ENCODE measurements at regions not wholly inside any gene's neighbourhood (a gene's known extent, or its start where the extent isn't known, plus 50 kb on each side); places are given as distances from the start of the nearest gene placed in this dataset.

DNA sequence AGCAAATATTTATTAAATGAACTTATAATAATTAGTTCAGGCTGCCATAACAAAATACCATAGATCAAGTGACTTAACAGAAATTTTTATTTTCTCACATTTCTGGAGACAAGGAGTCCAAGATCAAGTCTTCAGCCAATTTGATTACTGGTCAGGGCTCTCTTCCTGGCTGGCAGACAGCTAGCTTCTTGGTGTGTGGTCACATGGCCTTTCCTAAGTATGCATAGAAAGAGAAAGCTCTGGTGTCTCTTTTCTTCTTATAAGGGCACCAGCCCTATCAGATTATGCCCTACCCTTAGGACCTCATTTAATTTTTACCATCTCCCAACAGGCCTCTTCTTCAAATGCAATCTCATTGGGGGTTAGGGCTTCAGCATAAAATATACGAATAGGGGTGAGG is 438.5 kb upstream of the INTU start:
- H3K9me1 ChIP-seq (replicated peaks; ENCODE audit: control insufficient read depth, extremely low read depth, insufficient read depth, low read length), result no peaks in the 10 kb centered on the region
- DNase-seq (ENCODE audit: low read depth, low spot score), result no peak
- POLR2A ChIA-PET, result no interaction called here
- peaks cover 6% of the 10 kb centered on the region for H3K9me3 ChIP-seq (replicated peaks; ENCODE audit: control insufficient read depth, insufficient read depth, low read length)
- no TSS peak for BruUV-seq (replicated peaks)
- H3K4me3 ChIP-seq (replicated peaks in 1 of 3; ENCODE audit: insufficient read depth in 1 of 3, low read depth in 1 of 3, low read length in 3 of 3), result no peak overlapping the region
- no peak overlapping the region for H3K27ac ChIP-seq (ENCODE audit: insufficient read depth, low read depth, low read length)
- dilution Hi-C loops (cut with MboI; ENCODE audit: extremely low pct_ligation_motif_present, low sequenced_read_pairs) (no loop called here), intact Hi-C loops (cut with micrococcal nuclease) (no loop called here)
- FAIRE-seq, result no peak
- H3K9ac ChIP-seq (replicated peaks; ENCODE audit: extremely low read depth, insufficient read depth, low read length), result no peak overlapping the region
- H3K4me1 ChIP-seq (ENCODE audit: control insufficient read depth, extremely low read depth, insufficient read depth, low read length), result no peaks in the 10 kb centered on the region
- no peak for TF ChIP-seq POLR2AphosphoS5 (IDR thresholded peaks at IDR 0.05; ENCODE audit: insufficient read depth, low read depth, low read length)
- TF ChIP-seq, protein P1, sequence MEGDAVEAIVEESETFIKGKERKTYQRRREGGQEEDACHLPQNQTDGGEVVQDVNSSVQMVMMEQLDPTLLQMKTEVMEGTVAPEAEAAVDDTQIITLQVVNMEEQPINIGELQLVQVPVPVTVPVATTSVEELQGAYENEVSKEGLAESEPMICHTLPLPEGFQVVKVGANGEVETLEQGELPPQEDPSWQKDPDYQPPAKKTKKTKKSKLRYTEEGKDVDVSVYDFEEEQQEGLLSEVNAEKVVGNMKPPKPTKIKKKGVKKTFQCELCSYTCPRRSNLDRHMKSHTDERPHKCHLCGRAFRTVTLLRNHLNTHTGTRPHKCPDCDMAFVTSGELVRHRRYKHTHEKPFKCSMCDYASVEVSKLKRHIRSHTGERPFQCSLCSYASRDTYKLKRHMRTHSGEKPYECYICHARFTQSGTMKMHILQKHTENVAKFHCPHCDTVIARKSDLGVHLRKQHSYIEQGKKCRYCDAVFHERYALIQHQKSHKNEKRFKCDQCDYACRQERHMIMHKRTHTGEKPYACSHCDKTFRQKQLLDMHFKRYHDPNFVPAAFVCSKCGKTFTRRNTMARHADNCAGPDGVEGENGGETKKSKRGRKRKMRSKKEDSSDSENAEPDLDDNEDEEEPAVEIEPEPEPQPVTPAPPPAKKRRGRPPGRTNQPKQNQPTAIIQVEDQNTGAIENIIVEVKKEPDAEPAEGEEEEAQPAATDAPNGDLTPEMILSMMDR (IDR thresholded peaks at IDR 0.05; ENCODE audit: extremely low read depth in 1 of 2, insufficient read depth in 1 of 2, low read depth in 1 of 2, low read length in 2 of 2), result no peak
- TF ChIP-seq, protein P2, sequence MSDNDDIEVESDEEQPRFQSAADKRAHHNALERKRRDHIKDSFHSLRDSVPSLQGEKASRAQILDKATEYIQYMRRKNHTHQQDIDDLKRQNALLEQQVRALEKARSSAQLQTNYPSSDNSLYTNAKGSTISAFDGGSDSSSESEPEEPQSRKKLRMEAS (IDR thresholded peaks at IDR 0.05; ENCODE audit: insufficient read depth, insufficient read length), result no peak
- TF ChIP-seq MYC (IDR thresholded peaks at IDR 0.05; ENCODE audit: low read depth, low read length), result no peak
- TF ChIP-seq POLR2A (IDR thresholded peaks at IDR 0.05; ENCODE audit: low read depth, low read length), result no peak
- TF ChIP-seq EZH2 (IDR thresholded peaks at IDR 0.05; ENCODE audit: borderline replicate concordance, low read depth, low read length, severe bottlenecking), result no peak
- no peak for TF ChIP-seq GATA2 (IDR thresholded peaks at IDR 0.05; ENCODE audit: insufficient read depth, insufficient read length, low read depth, low read length)
- TF ChIP-seq FOS (IDR thresholded peaks at IDR 0.05; ENCODE audit: borderline replicate concordance, insufficient read depth, low read length), result no peak
- no peak for TF ChIP-seq JUN (IDR thresholded peaks at IDR 0.05; ENCODE audit: borderline replicate concordance, insufficient read depth, insufficient read length, low read depth)
- H3K27me3 ChIP-seq (ENCODE audit: control insufficient read depth in 2 of 2, insufficient read depth in 2 of 2, low read length in 2 of 2), result no peaks in the 10 kb centered on the region
- H3K79me2 ChIP-seq (ENCODE audit: control insufficient read depth, insufficient read depth, low read length), result no peaks in the 10 kb centered on the region
- CTCF ChIA-PET, result no interaction called here
- no peak overlapping the region for H2AFZ ChIP-seq (ENCODE audit: low read depth, low read length)
- H4K20me1 ChIP-seq (replicated peaks; ENCODE audit: control insufficient read depth, extremely low read depth, insufficient read depth, low read length), result no peaks in the 10 kb centered on the region
- no peaks in the 10 kb centered on the region for H3K36me3 ChIP-seq (ENCODE audit: control insufficient read depth in 2 of 2, extremely low read depth in 1 of 2, insufficient read depth in 2 of 2, low read length in 2 of 2)
- H3K4me2 ChIP-seq (ENCODE audit: insufficient read depth, low read length), result no peak overlapping the region
